ENCODE measurements at regions not wholly inside any gene's neighbourhood (a gene's known extent, or its start where the extent isn't known, plus 50 kb on each side); places are given as distances from the start of the nearest gene placed in this dataset.
"Not testable (repeated sequence)": the region's sequence is repeated elsewhere in the genome, so short reads cannot be mapped to it uniquely, and the experiment has no call there.

DNA sequence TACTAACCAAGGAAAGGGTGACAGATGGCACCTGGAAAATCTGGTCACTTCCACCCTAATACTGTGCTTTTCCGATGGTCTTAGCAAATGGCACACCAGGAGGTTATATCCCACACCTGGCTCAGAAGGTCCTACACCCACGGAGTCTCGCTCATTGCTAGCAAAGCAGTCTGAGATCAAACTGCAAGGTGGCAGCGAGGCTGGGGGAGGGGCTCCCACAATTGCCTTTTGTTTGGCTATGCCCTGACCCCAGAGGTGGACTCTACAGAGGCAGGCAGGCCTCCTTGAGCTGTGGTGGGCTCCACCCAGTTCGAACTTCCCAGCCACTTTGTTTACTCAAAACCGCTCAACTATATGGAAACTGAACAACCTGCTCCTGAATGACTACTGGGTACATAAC, 50.3 kb upstream of the UGT2B15 start:
- not testable (repeated sequence) for FAIRE-seq

DNA sequence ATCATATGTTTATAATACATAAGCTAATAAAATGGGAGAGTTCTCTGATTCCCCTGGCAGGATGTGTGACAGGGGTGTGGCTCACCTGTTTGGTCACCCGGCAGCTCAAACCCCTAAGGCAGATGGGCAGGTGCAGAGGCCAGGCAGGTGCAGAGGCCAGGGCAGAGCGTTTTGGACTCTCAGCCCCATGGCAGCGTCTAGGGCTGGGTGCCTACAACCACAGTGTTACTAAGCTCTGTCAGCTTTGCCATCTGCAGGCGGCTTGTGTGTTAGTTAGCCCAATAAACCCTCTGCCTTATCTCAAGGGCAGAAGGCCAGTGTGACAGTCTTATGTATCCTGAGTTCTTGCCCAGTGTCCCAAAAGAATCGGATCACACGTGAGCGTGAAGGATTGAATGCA, 54.0 kb upstream of the UGT2B15 start:
- no peak for DNase-seq (ENCODE audit: extremely low spot score, insufficient read length, low read depth)
- no peak for FAIRE-seq

More for the DNA sequence above, 50.3 kb upstream of the UGT2B15 start:
- DNase-seq (ENCODE audit: extremely low spot score, insufficient read length, low read depth) = not testable (repeated sequence)

DNA sequence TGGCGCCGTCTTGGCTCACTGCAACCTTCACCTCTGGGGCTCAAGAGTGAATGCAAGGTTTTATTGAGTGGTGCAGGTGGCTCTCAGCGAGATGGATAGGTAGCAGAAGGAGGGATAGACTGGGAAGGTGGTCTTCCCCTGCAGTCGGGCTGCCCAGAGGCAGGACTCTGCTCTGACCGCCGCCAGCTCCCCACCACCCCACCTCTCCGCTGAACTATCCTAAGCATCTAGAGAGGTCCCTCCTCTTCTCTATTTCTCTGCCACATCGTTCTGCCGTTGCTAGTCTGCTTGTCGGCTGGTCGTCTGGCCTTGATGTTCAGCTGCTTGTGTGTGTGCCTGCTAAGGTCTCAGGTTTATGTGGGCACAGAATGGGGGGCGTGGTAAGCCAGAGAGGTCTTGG, 54.5 kb upstream of the UGT2B15 start:
- no peak for FAIRE-seq

DNA sequence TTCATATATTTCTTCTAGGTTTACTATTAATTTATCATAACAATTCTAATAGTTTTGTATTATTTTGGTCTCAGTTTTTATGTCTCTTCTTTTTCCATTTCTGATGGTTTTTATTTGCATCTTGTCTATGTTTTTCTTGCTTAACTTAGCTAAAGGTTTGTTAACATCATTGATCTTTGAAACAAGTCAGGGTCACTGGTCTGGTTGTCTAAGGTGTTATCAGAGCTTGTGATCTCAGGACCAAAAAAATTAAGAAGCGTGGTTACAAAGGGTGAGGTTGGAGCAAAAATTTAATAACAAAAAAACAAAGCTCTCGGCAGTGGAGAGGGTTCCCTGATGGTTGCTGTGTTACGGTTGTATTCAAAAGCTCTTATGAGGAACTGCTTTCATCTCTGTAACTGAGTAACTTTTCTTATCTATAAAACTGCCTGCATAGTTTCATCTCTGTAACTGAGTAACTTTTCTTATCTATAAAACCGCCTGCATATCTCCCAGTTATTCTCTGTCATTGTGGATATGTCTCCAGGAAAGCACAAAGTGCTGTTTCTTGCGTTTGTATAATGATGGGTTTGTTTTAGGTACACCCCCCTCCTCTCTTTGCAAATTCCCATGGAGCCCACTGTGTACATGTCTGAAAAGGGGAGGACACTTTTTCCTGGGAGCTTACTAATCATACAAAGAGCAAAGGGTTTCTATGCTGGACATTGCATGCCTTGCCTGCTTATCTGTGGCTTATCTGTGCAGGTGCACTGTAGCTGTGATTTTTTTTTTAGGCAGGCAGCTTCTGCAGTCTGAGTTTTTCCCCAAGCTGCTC, 62.4 kb upstream of the UGT2B15 start:
- FAIRE-seq (peak; percentile 93), DNase-seq (ENCODE audit: extremely low spot score, insufficient read length, low read depth) (no peak)

More for the DNA sequence above, 54.5 kb upstream of the UGT2B15 start:
- no peak for DNase-seq (ENCODE audit: extremely low spot score, insufficient read length, low read depth)

DNA sequence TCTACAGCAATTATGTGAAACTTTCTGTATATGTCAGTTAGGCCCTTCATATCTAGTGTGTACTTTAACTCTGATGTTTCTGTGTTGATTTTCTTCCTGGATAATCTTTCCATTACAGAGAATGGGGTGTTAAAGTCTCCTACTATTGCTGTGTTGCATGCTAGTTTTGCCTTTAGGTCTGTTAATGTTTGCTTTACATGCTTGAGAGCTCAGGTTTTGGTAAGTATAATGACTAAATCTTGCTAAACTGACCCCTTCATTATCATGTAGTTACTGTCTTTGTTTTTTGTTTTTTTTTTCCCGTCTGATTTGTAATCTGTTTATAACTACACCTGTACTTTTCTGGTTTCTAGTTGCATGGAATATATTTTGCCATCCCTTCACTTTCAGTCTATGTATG, 63.6 kb upstream of the UGT2B15 start:
- FAIRE-seq = peak; percentile 88
- no peak for DNase-seq (ENCODE audit: extremely low spot score, insufficient read length, low read depth)

DNA sequence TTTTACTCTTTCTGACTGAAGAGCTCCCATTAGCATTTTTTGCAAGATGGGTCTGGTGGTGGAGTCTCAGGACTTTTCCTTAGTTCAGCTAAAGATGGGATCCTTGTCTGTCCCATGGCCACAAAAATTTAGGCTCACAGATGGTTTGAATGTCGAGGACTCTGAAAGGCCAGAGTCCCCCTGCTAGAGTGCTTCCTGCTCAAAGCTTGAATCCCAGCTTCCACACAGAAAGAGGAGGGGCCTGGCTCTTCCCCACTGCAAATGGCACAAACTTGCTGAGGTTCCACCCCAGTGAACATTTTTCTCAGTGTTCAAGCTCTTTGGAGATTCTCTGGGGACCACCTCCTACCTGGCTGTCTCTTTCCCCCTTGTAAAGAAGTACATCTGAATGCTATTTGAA, 64.7 kb upstream of the UGT2B15 start:
- DNase-seq (ENCODE audit: extremely low spot score, insufficient read length, low read depth) (no peak), FAIRE-seq (peak; percentile 71)

DNA sequence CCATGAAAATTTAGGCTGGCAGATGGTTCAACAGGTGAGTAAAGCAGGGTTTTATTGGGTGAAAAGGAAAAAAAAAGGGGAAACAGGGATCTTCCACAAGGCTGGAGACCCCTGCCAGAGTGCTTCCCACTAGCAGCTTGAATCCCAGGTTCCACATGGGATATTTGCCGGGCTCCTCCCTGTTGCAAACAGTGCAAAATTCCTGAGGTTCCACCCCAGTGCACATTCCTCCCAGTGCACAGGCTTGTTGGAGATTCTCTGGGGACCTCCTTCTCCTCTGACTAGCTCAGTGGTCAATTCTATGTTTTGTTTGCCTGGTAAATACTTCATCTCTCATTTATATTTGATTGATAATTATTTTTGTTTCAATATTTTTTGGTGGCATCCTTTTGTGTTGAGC, 66.4 kb upstream of the UGT2B15 start:
- FAIRE-seq (no peak), DNase-seq (ENCODE audit: extremely low spot score, insufficient read length, low read depth) (no peak)

DNA sequence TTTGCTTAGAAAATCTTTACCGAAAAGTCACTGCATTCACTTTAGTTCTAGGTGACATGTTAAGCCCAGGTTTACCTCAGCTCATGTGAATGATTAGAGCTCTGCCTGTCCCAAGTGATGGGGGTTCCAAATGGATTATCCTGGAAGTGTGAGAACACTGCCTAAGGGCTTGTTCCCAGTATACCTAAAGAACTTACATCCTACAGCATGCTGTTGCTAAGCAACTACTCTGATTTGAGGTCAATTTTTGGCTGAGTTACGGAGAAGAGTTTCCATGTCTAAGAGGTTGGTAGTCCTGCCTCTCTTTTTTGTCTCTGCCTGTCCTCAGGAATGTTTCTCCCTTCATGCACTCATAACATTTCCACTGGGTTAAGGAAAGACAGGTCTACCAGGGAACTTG, 67.6 kb upstream of the UGT2B15 start:
- DNase-seq (ENCODE audit: extremely low spot score, insufficient read length, low read depth) = no peak
- no peak for FAIRE-seq

DNA sequence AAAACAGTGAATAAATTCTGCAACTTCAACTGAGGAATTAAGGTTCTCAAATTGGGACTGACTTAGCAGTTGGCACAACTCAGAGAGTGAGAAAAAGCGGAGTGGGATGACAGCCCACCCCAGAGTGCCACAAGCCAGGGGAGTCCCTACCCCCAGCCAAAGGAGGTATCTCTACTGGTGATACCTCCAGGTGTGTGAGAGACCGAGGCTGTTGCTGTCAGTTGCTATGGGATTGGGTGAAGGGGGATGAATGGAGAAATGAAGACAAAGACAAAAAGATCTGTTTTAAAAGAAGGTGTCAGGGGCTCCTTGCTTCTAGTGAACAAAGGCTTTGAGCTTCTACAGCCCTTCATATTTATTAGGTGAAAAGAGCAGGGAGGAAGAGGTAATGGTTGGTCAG, 71.4 kb upstream of the UGT2B10 start:
- FAIRE-seq = no peak

DNA sequence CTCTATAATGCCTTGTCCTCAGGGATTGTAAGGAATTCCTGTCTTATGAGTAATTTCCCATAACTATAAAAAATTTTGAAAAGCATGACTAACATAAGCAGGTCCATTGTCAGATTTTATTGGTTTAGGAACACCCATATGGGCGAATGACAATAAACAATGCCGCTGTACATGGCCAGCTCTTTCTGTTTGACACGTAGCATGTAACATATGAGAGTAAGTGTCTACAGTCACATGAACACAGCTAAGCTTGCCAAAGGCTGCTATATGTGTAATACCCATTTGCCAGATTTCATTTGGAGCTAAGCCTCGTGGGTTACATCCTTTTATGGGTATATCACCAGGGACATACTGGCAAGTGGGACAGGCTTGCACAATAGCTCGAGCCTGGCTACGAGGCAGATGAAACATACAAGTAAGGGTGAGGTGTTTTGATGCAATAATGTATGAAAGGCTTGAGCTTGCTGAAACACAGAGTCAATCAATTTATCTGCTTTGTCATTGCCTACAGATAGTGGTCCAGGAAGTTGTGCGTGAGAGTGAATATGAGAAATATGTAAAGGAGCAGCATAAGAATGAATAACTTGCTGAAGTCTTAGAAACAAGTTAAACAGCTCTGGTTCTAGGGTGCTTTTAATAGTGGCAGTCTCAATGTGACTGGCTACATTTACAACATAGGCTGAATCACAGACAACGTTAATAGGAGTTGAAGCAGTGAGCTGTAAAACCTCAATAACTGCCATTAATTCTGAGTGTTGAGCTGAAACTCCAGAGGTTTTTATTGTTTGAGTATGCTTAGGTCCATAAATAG, 67.4 kb upstream of the UGT2B10 start:
- FAIRE-seq = peak; percentile 64

More for the DNA sequence above, 71.4 kb upstream of the UGT2B10 start:
- DNase-seq (ENCODE audit: extremely low spot score, insufficient read length, low read depth) = no peak

DNA sequence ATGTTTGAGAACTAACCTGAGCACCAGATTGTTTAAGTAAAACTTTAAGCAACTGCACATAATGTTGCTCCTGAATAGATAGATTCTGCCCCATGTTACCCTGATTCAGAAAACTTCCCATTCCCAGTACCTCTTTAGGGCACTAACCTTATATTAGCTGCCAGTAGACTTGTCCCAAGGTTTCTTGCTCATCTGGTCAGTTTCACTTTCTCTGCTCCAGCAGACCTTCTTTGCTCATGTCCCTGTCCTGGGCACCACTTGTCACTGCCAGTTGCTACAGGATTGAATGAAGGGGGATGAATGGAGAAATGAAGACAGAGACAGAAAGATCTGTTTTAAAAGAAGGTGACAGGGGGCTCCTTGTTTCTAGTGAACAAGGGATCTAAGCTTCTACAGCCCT, 65.2 kb upstream of the UGT2B10 start:
- DNase-seq (ENCODE audit: extremely low spot score, insufficient read length, low read depth) = no peak
- no peak for FAIRE-seq

More for the DNA sequence above, 67.4 kb upstream of the UGT2B10 start:
- DNase-seq (ENCODE audit: extremely low spot score, insufficient read length, low read depth) = no peak

DNA sequence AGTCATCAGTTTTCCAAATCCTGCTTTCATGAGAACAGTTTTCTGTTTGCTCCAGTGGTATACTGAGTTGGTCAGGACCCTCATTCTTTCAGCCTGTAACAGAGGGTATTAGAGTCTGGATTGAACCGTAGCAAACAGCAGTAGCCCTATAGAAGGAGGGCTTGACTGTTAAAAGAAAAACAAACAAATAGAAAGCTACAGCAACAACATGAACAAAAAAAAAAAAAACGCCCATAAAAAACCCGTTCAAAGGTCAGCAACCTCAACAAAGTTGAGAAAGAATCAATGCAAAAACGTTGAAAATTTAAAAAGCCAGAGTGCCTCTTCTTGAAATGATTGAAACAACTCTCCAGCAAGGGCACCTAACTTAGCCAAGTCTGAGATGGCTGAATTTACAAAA, 64.7 kb upstream of the UGT2B10 start:
- DNase-seq (ENCODE audit: extremely low spot score, insufficient read length, low read depth) (no peak), FAIRE-seq (no peak)

DNA sequence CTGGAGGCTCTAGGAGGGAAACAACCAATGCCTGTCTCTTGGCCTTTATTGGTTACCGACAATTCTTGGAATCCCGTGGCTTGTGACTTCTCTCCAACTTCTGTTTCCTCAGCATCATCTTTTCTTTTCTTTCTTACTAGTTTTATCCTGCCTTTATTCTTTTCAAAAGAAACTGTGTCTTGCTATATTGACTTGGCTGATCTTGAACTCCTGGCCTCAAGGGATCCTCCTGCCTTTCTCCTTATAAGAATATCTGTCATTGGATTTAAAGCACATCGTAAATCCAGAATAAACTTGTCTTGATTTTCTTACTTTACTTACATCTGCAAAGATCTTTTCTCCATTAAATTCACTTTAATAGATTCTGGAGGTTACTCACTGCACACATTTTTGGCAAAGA, 49.9 kb upstream of the UGT2B10 start:
- no peak for DNase-seq (ENCODE audit: extremely low spot score, insufficient read length, low read depth)
- FAIRE-seq = no peak

Measured in GM18507 (cell line).